CD14-positive monocyte (primary cell): ENCODE measurements at regions not wholly inside any gene's neighbourhood (a gene's known extent, or its start where the extent isn't known, plus 50 kb on each side); places are given as distances from the start of the nearest gene placed in this dataset.

ENCODE experiments used
- DNase-seq, 3 donors: peaks; one replicate each; pipeline ENCODE4 v3.0.0-alpha.2; 2011 to 2022
- H2AFZ ChIP-seq: 2 replicates; pipeline ENCODE4 v1.6.0; 2012; ENCODE audit warnings: mild to moderate bottlenecking, low read depth, low read length, inconsistent platforms; ENCODE audit not compliant: insufficient read depth, poor library complexity, severe bottlenecking
- H3K27ac ChIP-seq, 2 donors: 1 replicate in 1 of 2; 2 replicates in 1 of 2; pipeline ENCODE4 v1.5.1; 2012 to 2013; ENCODE audit warnings: low read length in 2 of 2, control low read depth in 1 of 2, inconsistent platforms in 1 of 2, low read depth in 1 of 2, mild to moderate bottlenecking in 1 of 2
- H3K27me3 ChIP-seq, 2 donors: one replicate each; pipeline versions ENCODE4 v1.6.0 to v1.6.1; 2011 to 2013; ENCODE audit warnings: low read length in 2 of 2; ENCODE audit not compliant: control insufficient read depth in 2 of 2, insufficient read depth in 2 of 2
- H3K36me3 ChIP-seq, 2 donors: replicated peaks in 1 of 2; 1 replicate in 1 of 2; 2 replicates in 1 of 2; pipeline versions ENCODE4 v1.5.1 to v1.6.1; 2012 to 2013; ENCODE audit warnings: low read length in 2 of 2, control low read depth in 1 of 2, inconsistent platforms in 1 of 2, mild to moderate bottlenecking in 1 of 2; ENCODE audit not compliant: insufficient read depth in 2 of 2, control insufficient read depth in 1 of 2
- H3K4me1 ChIP-seq, 2 donors: 1 replicate in 1 of 2; 2 replicates in 1 of 2; pipeline versions ENCODE4 v1.5.1 to v1.6.1; 2012 to 2013; ENCODE audit warnings: low read length in 2 of 2, control low read depth in 1 of 2, inconsistent platforms in 1 of 2, mild to moderate bottlenecking in 1 of 2, moderate library complexity in 1 of 2; ENCODE audit not compliant: insufficient read depth in 2 of 2, control insufficient read depth in 1 of 2
- H3K4me2 ChIP-seq: replicated peaks from 2 replicates; pipeline ENCODE3; 2012; ENCODE audit warnings: low read length, moderate library complexity, mild to moderate bottlenecking; ENCODE audit not compliant: poor library complexity, severe bottlenecking; ENCODE audit errors: extremely low read depth
- H3K4me3 ChIP-seq, 3 experiments: fragments of 200-600 bp in 1 of 3; sonication (generic) in 1 of 3; replicated peaks in 1 of 3; 1 replicate in 2 of 3; 2 replicates in 1 of 3; pipeline ENCODE4 v1.5.1; 2011 to 2013; ENCODE audit warnings: low read length in 3 of 3, mild to moderate bottlenecking in 3 of 3, control low read depth in 2 of 3, low read depth in 2 of 3, inconsistent platforms in 1 of 3, moderate library complexity in 1 of 3
- H3K79me2 ChIP-seq: 2 replicates; pipeline ENCODE4 v1.6.0; 2012; ENCODE audit warnings: mild to moderate bottlenecking, control low read depth, inconsistent platforms, low read length, moderate library complexity; ENCODE audit not compliant: insufficient read depth
- H3K9ac ChIP-seq: 2 replicates; pipeline ENCODE4 v1.6.0; 2017; ENCODE audit warnings: low read length, mild to moderate bottlenecking; ENCODE audit not compliant: insufficient read depth, poor library complexity, severe bottlenecking
- H3K9me3 ChIP-seq, 2 donors: replicated peaks in 1 of 2; 1 replicate in 1 of 2; 2 replicates in 1 of 2; pipeline versions ENCODE4 v1.5.1 to v1.6.1; 2012 to 2013; ENCODE audit warnings: low read length in 2 of 2, control low read depth in 1 of 2; ENCODE audit not compliant: control insufficient read depth in 1 of 2, insufficient read depth in 1 of 2
- H4K20me1 ChIP-seq: 2 replicates; pipeline ENCODE4 v1.6.0; 2012; ENCODE audit warnings: mild to moderate bottlenecking, low read length, control low read depth, moderate library complexity; ENCODE audit not compliant: insufficient read depth
- H3K27ac Mint-ChIP-seq, 7 donors: one replicate each; pipeline ENCODE4 v1.8.0; 2020; ENCODE audit warnings: mild to moderate bottlenecking in 7 of 7, mixed read lengths in 7 of 7, moderate library complexity in 6 of 7, inconsistent platforms in 2 of 7
- H3K27me3 Mint-ChIP-seq, 3 donors: one replicate each; pipeline ENCODE4 v1.8.0; 2021 to 2022; ENCODE audit warnings: low read depth in 3 of 3, mild to moderate bottlenecking in 3 of 3, mixed read lengths in 3 of 3, moderate library complexity in 3 of 3, inconsistent platforms in 1 of 3
- H3K36me3 Mint-ChIP-seq, 2 donors: one replicate each; pipeline ENCODE4 v1.8.0; 2020; ENCODE audit warnings: mixed read lengths in 2 of 2, inconsistent platforms in 1 of 2, mild to moderate bottlenecking in 1 of 2
- H3K4me1 Mint-ChIP-seq: one replicate; pipeline ENCODE4 v1.8.0; 2020; ENCODE audit warnings: mild to moderate bottlenecking, mixed read lengths
- H3K4me3 Mint-ChIP-seq, 2 donors: one replicate each; pipeline ENCODE4 v1.8.0; 2020; ENCODE audit warnings: mild to moderate bottlenecking in 2 of 2, mixed read lengths in 2 of 2, moderate library complexity in 1 of 2
- H3K9me3 Mint-ChIP-seq, 7 donors: one replicate each; pipeline ENCODE4 v1.8.0; 2020 to 2022; ENCODE audit warnings: mixed read lengths in 7 of 7, mild to moderate bottlenecking in 6 of 7, moderate library complexity in 6 of 7, inconsistent platforms in 2 of 7
- WGBS: methylation state at CpG from one replicate; pipeline ENCODE4 v1.1.5; 2013; ENCODE audit warnings: missing lambda C conversion rate; ENCODE audit not compliant: insufficient coverage; 5-methylcytosine and 5-hydroxymethylcytosine counted together
- intact Hi-C, 2 donors: fragments of 100-400 bp; cut with micrococcal nuclease; formaldehyde crosslinking; loops; one replicate each; pipeline versions ENCODE4 v1.15.0 to v1.15.1; 2023
- TF ChIP-seq, protein P1 (sequence below): fragments of 200-600 bp; IDR thresholded peaks from one replicate; pipeline ENCODE4 v1.8.0; 2022; ENCODE audit warnings: antibody characterized with exemption, mild to moderate bottlenecking

DNA sequence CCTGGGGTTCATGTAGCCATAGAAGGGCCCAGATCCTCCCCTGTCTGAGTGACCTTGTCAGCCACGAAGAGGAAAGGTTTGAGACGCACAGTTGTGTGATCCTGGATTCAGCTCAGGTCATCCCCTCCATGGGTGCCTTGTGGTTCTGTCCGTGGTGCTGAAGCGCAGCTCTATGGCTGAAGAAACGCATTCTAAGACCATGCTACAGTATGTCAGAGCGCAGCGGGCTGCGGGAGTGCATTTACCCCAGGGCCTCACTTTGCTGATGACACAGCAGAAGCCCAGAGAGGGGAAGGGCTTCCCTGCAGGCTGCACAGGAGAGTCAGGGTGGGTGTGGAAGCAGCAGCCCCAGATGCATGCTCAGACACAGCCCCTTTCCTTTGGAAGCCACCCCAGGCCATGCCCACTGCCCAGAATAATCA, 68.8 kb upstream of the IQSEC1 start:
- H3K79me2 ChIP-seq = no peaks in the 10 kb centered on the region
- Mint-ChIP-seq H3K4me1 (no peaks in the 10 kb centered on the region), H3K27me3 (peaks cover 3 to 12% (median 11%) of the 10 kb centered on the region in 3 donors), H3K9me3 (no peaks in the 10 kb centered on the region), H3K36me3 (no peaks in the 10 kb centered on the region), H3K27ac (no peak overlapping the region), H3K4me3 (no peak overlapping the region)
- H3K27ac ChIP-seq = no peak overlapping the region
- H3K9ac ChIP-seq = no peak overlapping the region
- no peaks in the 10 kb centered on the region for H3K9me3 ChIP-seq
- H3K4me3 ChIP-seq = no peak overlapping the region
- TF ChIP-seq, protein P1, sequence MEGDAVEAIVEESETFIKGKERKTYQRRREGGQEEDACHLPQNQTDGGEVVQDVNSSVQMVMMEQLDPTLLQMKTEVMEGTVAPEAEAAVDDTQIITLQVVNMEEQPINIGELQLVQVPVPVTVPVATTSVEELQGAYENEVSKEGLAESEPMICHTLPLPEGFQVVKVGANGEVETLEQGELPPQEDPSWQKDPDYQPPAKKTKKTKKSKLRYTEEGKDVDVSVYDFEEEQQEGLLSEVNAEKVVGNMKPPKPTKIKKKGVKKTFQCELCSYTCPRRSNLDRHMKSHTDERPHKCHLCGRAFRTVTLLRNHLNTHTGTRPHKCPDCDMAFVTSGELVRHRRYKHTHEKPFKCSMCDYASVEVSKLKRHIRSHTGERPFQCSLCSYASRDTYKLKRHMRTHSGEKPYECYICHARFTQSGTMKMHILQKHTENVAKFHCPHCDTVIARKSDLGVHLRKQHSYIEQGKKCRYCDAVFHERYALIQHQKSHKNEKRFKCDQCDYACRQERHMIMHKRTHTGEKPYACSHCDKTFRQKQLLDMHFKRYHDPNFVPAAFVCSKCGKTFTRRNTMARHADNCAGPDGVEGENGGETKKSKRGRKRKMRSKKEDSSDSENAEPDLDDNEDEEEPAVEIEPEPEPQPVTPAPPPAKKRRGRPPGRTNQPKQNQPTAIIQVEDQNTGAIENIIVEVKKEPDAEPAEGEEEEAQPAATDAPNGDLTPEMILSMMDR = no peak
- H2AFZ ChIP-seq = no peak overlapping the region
- WGBS = 19% methylated on average over 8 of the region's 8 CpGs
- no peaks in the 10 kb centered on the region for H4K20me1 ChIP-seq
- no peak for DNase-seq
- intact Hi-C loops = no loop called here
- no peaks in the 10 kb centered on the region for H3K36me3 ChIP-seq
- H3K27me3 ChIP-seq = no peaks in the 10 kb centered on the region
- no peaks in the 10 kb centered on the region for H3K4me1 ChIP-seq
- no peak overlapping the region for H3K4me2 ChIP-seq

DNA sequence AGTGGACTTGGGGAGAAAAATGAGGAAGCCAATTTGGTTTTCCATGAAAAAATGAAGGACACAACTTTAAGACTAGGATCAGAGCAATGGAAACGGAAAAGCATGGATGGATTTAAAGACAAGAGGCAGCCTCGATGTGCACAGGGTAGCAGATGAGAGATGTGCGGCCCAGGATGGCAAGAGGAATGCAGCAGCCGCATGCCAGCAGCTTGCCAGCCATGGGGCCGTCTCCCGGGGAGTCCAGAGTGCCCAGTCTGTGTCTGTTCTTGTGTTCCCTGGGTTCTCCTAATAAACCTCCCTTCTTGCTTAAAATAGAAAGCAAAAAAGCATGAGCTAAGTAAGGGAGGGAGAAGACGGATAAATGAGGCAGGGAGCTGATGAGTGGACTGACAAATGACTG, 68.0 kb upstream of the IQSEC1 start:
- H3K79me2 ChIP-seq = no peaks in the 10 kb centered on the region
- H3K36me3 ChIP-seq = no peaks in the 10 kb centered on the region
- H3K27ac ChIP-seq = no peak overlapping the region
- no peaks in the 10 kb centered on the region for H3K4me1 ChIP-seq
- Mint-ChIP-seq H3K27me3 (peaks cover 3 to 12% (median 10%) of the 10 kb centered on the region in 3 donors), H3K4me1 (no peaks in the 10 kb centered on the region), H3K9me3 (no peaks in the 10 kb centered on the region), H3K27ac (no peak overlapping the region), H3K36me3 (no peaks in the 10 kb centered on the region), H3K4me3 (no peak overlapping the region)
- no peaks in the 10 kb centered on the region for H4K20me1 ChIP-seq
- H3K4me2 ChIP-seq = no peak overlapping the region
- H3K9ac ChIP-seq = no peak overlapping the region
- no peaks in the 10 kb centered on the region for H3K27me3 ChIP-seq
- intact Hi-C loops = no loop called here
- no peaks in the 10 kb centered on the region for H3K9me3 ChIP-seq
- DNase-seq = no peak
- H2AFZ ChIP-seq = no peak overlapping the region
- TF ChIP-seq, protein P1 = no peak
- WGBS = 93% methylated on average over 3 of the region's 7 CpGs
- H3K4me3 ChIP-seq = no peak overlapping the region
